ENCODE measurements at regions not wholly inside any gene's neighbourhood (a gene's known extent, or its start where the extent isn't known, plus 50 kb on each side); places are given as distances from the start of the nearest gene placed in this dataset.
A peak's percentile ranks its signal among the peaks of the same experiment; 100 is the strongest.

DNA sequence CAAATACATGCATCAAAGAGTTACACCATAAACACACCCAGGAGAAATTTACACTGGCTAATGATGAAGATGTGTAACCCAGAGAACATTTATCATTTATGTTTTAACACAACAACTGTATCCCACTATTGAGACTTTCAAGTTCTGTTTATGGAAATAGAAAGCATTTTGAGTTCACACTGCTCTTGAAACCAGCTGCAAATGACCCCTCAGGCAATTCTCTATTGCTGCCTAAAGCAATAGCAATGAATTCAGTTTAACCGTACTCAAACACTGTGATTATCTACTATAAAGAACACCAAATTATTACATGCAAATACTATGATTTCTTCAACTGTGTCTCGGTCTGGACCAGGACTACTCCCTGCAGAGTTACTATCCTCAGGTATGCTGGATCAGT, 452.7 kb upstream of the NRXN1 start:
- Histone ChIP-seq H3K27me3 (no peaks in the 10 kb centered on the region), H3K36me3 (no peaks in the 10 kb centered on the region), H3K9me3 (replicated peaks in 1 of 11) (no peaks in the 10 kb centered on the region), H3K27ac (no peak overlapping the region), H3K9ac (no peak overlapping the region), H3K4me2 (no peak overlapping the region), H4K20me1 (no peaks in the 10 kb centered on the region), H3K4me3 (no peak overlapping the region), H3K4me1 (no peaks in the 10 kb centered on the region)
- TF ChIP-seq Cebpa-rat (IDR thresholded peaks at IDR 0.05), result no peak

GRCh38 chr2:51483720-51484119, 451.8 kb upstream of the NRXN1 start:
- Histone ChIP-seq H3K4me2 (no peak overlapping the region), H3K4me3 (no peak overlapping the region), H3K4me1 (no peaks in the 10 kb centered on the region), H3K36me3 (no peaks in the 10 kb centered on the region), H3K27ac (no peak overlapping the region), H4K20me1 (no peaks in the 10 kb centered on the region), H3K9ac (no peak overlapping the region), H3K27me3 (no peaks in the 10 kb centered on the region), H3K9me3 (replicated peaks in 1 of 11) (no peaks in the 10 kb centered on the region)
- no peak for TF ChIP-seq Cebpa-rat (IDR thresholded peaks at IDR 0.05)

DNA sequence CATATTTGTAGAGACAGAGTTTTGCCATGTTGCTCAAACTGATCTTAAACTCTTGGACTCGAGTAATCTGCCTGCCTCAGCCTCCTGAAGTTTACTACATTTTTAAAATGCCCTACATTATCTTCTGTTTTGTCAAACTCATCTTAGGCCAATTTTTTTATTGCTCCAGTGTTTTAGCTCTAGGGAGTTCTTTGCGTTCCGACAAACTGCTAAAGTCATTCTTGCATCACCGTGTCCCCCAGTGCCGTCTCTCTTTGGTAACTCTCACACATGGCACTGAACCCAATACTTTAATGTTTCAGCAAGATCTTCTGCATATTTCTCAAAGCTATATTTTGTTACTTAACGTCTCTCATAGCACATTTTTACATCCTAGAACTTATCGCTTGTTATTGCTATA, 440.9 kb upstream of the NRXN1 start:
- H3K4me2 ChIP-seq, result no peak overlapping the region
- no peaks in the 10 kb centered on the region for H3K27me3 ChIP-seq
- no peak for TF ChIP-seq Cebpa-rat (IDR thresholded peaks at IDR 0.05)
- H3K27ac ChIP-seq, result no peak overlapping the region
- H3K36me3 ChIP-seq, result no peaks in the 10 kb centered on the region
- no peaks in the 10 kb centered on the region for H3K9me3 ChIP-seq (replicated peaks in 1 of 11)
- H3K4me3 ChIP-seq, result no peak overlapping the region
- no peaks in the 10 kb centered on the region for H3K4me1 ChIP-seq
- no peak overlapping the region for H3K9ac ChIP-seq
- H4K20me1 ChIP-seq, result no peaks in the 10 kb centered on the region

- Histone ChIP-seq H3K4me3 (no peak overlapping the region), H3K4me1 (no peaks in the 10 kb centered on the region), H3K9ac (no peak overlapping the region), H3K4me2 (no peak overlapping the region), H3K36me3 (no peaks in the 10 kb centered on the region), H4K20me1 (no peaks in the 10 kb centered on the region), H3K27me3 (no peaks in the 10 kb centered on the region), H3K27ac (no peak overlapping the region), H3K9me3 (replicated peaks in 1 of 11) (no peaks in the 10 kb centered on the region)
- TF ChIP-seq Cebpa-rat (IDR thresholded peaks at IDR 0.05), result no peak
Measured at GRCh38 chr2:51472300-51472699, 440.4 kb upstream of the NRXN1 start.

DNA sequence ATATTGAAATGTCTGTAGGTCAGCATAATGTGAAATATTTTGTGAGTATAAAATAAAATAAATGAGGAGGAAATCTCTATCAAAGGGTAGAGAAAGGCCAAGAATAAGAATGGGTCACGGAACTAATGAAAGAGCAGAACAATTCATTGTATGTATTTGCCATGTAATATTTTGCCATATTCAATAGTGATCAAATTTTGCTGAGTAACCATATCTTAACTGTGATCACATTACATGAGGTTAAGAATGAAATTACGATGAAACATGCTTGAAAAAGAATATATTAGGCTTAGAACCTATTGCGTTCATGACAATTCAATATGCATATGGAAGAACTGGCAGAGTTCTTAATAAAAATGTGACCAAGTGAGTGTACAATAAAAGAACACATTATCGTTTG, 437.2 kb upstream of the NRXN1 start:
- Histone ChIP-seq H3K9ac (no peak overlapping the region), H3K4me2 (no peak overlapping the region), H3K27me3 (no peaks in the 10 kb centered on the region), H3K4me3 (no peak overlapping the region), H3K27ac (no peak overlapping the region), H4K20me1 (no peaks in the 10 kb centered on the region), H3K9me3 (replicated peaks in 1 of 11) (no peaks in the 10 kb centered on the region), H3K36me3 (no peaks in the 10 kb centered on the region), H3K4me1 (no peaks in the 10 kb centered on the region)
- TF ChIP-seq Cebpa-rat (IDR thresholded peaks at IDR 0.05), result no peak

DNA sequence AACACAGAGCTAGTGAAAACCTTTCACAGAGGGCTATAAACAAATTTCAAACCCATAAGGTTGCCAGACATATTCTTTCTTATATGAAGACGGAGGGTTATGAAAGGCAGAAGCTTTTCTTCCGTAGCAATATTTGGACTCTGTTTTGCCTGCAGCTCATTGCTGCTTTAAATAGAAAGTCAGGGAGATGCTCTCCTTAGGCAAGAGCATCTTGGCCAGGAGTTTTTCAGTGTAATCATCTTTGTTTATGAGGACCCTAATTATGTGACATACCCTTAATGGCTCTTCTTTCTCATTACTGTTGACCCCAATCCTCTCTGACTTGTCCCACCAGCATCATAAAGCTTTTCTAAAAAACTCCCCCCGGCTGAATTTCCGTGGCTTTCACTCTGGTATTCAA, 433.4 kb upstream of the NRXN1 start:
- no peak overlapping the region for H3K4me3 ChIP-seq
- H3K4me2 ChIP-seq, result no peak overlapping the region
- no peak overlapping the region for H3K9ac ChIP-seq
- no peaks in the 10 kb centered on the region for H3K9me3 ChIP-seq (replicated peaks in 1 of 11)
- no peak overlapping the region for H3K27ac ChIP-seq
- no peaks in the 10 kb centered on the region for H3K27me3 ChIP-seq
- H3K36me3 ChIP-seq, result no peaks in the 10 kb centered on the region
- no peaks in the 10 kb centered on the region for H3K4me1 ChIP-seq
- no peaks in the 10 kb centered on the region for H4K20me1 ChIP-seq
- no peak for TF ChIP-seq Cebpa-rat (IDR thresholded peaks at IDR 0.05)

DNA sequence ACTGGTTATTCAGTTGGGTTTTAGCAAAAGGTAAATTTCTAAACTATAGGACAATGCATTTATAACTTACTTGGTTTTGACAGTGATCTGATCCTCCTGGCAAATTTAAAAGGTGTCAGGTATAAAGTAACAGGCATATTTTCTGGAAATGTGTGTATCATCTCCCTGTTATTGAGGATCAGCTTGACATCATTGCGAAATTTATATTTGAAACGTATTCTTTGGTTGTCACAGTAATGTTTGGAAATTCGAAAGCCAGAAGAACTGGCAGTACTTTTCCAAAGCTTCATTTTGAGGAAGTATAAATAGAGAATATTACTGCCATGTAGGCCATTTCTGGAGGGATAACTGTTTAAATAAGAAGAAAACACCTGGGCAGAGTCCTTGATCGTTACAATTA, 422.2 kb upstream of the NRXN1 start:
- Histone ChIP-seq H3K4me1 (no peaks in the 10 kb centered on the region), H3K4me3 (no peak overlapping the region), H4K20me1 (no peaks in the 10 kb centered on the region), H3K9ac (no peak overlapping the region), H3K4me2 (no peak overlapping the region), H3K9me3 (replicated peaks in 1 of 11) (peaks cover 0 to 8% (median 5%) of the 10 kb centered on the region in 11 experiments; a peak in 5 of 22 replicates), H3K27ac (no peak overlapping the region), H3K36me3 (no peaks in the 10 kb centered on the region), H3K27me3 (no peaks in the 10 kb centered on the region)
- peak in 3 of 11 experiments; percentile 31 to 51 (median 32); a peak in 3 of 22 replicates for TF ChIP-seq Cebpa-rat (IDR thresholded peaks at IDR 0.05)

GRCh38 chr2:51448911-51449310, 417.0 kb upstream of the NRXN1 start:
- Histone ChIP-seq H3K27me3 (no peaks in the 10 kb centered on the region; a peak in 1 of 22 replicates), H3K4me2 (no peak overlapping the region), H3K4me3 (no peak overlapping the region), H3K4me1 (no peaks in the 10 kb centered on the region), H3K9ac (no peak overlapping the region), H3K36me3 (no peaks in the 10 kb centered on the region), H4K20me1 (no peaks in the 10 kb centered on the region), H3K9me3 (replicated peaks in 1 of 11) (peaks cover 0 to 8% (median 5%) of the 10 kb centered on the region in 11 experiments; a peak in 5 of 22 replicates), H3K27ac (no peak overlapping the region)
- no peak for TF ChIP-seq Cebpa-rat (IDR thresholded peaks at IDR 0.05)

DNA sequence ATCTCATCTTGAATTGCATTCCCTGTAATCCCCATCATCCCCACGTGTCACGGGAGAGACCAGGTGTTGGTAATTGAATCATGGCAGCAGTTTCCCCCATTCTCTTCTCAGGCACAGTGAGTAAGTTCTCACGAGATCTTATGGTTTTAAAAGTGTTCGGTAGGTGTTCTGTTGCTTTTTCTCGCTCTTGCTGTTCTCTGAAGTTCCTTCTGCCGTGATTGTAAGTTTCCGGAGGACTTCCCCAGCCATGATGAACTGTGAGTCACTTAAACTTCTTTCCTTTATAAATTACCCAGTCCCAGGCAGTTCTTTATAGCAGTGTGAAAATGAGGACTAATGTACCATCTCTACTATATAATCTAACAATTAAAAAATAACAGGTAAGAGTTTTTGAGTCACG, 409.9 kb upstream of the NRXN1 start:
- H3K36me3 ChIP-seq, result no peaks in the 10 kb centered on the region
- H3K4me2 ChIP-seq, result no peak overlapping the region
- H3K27me3 ChIP-seq, result no peaks in the 10 kb centered on the region; a peak in 1 of 22 replicates
- peaks cover 0 to 5% (median 0%) of the 10 kb centered on the region in 11 experiments; a peak in 5 of 22 replicates for H3K9me3 ChIP-seq (replicated peaks in 1 of 11)
- H3K4me3 ChIP-seq, result no peak overlapping the region
- no peak for TF ChIP-seq Cebpa-rat (IDR thresholded peaks at IDR 0.05)
- no peak overlapping the region for H3K9ac ChIP-seq
- no peaks in the 10 kb centered on the region for H3K4me1 ChIP-seq
- H3K27ac ChIP-seq, result no peak overlapping the region
- no peaks in the 10 kb centered on the region for H4K20me1 ChIP-seq

- Histone ChIP-seq H3K9me3 (replicated peaks in 1 of 11) (peaks cover 9 to 26% (median 16%) of the 10 kb centered on the region in 11 experiments), H3K4me2 (no peak overlapping the region), H3K27ac (no peak overlapping the region), H3K4me3 (no peak overlapping the region), H3K4me1 (no peaks in the 10 kb centered on the region), H4K20me1 (no peaks in the 10 kb centered on the region), H3K27me3 (no peaks in the 10 kb centered on the region), H3K9ac (no peak overlapping the region), H3K36me3 (no peaks in the 10 kb centered on the region)
- no peak for TF ChIP-seq Cebpa-rat (IDR thresholded peaks at IDR 0.05)
Measured at GRCh38 chr2:51424418-51424817, 392.5 kb upstream of the NRXN1 start.
